ENCODE measurements at regions not wholly inside any gene's neighbourhood (a gene's known extent, or its start where the extent isn't known, plus 50 kb on each side); places are given as distances from the start of the nearest gene placed in this dataset.

DNA sequence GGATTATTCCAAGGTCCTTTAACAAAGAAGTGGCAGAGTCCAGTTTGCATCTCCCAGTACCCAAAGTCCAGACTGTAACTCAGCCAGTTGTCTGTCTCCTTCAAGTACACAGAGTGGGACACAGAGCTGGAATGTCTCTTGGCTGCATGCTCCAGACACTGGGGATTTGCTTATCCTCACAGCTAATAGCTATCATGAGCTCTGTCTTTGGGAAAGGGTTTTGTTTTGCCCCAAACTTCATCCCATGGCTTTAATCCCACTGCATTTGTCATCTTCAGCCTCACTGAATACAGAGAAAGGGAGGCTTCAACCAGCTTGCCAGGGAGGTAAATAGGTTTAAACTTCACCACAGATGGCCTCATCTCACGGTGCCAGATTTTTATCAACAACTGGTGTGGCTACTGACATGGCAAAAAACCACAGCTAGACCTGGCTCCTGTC, 412.2 kb upstream of the SLC24A2 start:
- TF ChIP-seq CTCF (IDR thresholded peaks at IDR 0.05), result no peak
- no peak for TF ChIP-seq ZFX (IDR thresholded peaks at IDR 0.05; ENCODE audit: borderline replicate concordance)

Measured in 22Rv1 (cell line).